Tibial artery (tissue), 4 donors: ENCODE measurements at regions not wholly inside any gene's neighbourhood (a gene's known extent, or its start where the extent isn't known, plus 50 kb on each side); places are given as distances from the start of the nearest gene placed in this dataset.

ENCODE experiments used
- DNase-seq, 2 donors: peaks; one replicate each; pipeline ENCODE4 v3.0.0-alpha.2; 2019
- H3K27ac ChIP-seq, 2 donors: fragments of 200-600 bp; sonication (generic) in 1 of 2; 1 replicate in 1 of 2; 2 replicates in 1 of 2; pipeline ENCODE4 v1.5.1; 2018 to 2019; ENCODE audit warnings: mild to moderate bottlenecking in 1 of 2
- H3K27me3 ChIP-seq, 2 donors: fragments of 200-600 bp; sonication (generic) in 1 of 2; one replicate each; pipeline versions ENCODE4 v1.5.1 to v1.6.0; 2016 to 2019
- H3K36me3 ChIP-seq, 3 donors: fragments of 200-600 bp; sonication (generic) in 2 of 3; one replicate each; pipeline ENCODE4 v1.5.1; 2016 to 2019; ENCODE audit warnings: mild to moderate bottlenecking in 2 of 3
- H3K4me1 ChIP-seq, 4 donors: fragments of 200-600 bp; sonication (generic) in 2 of 4; 1 replicate in 3 of 4; 2 replicates in 1 of 4; pipeline ENCODE4 v1.5.1; 2016 to 2019
- H3K4me3 ChIP-seq, 2 donors: fragments of 200-600 bp; sonication (generic) in 1 of 2; 1 replicate in 1 of 2; 2 replicates in 1 of 2; pipeline ENCODE4 v1.5.1; 2018 to 2019; ENCODE audit warnings: mild to moderate bottlenecking in 2 of 2
- H3K9me3 ChIP-seq, 3 donors: fragments of 200-600 bp; sonication (generic) in 1 of 3; one replicate each; pipeline ENCODE4 v1.5.1; 2016 to 2019
- intact Hi-C: fragments of 100-400 bp; cut with DNase I; formaldehyde crosslinking; loops from one replicate; pipeline ENCODE4 v1.15.0; 2023; ENCODE audit warnings: low total_unique reads
- TF ChIP-seq, protein P1 (sequence below), 2 experiments: fragments of 200-600 bp in 1 of 2; fragments of 450-650 bp in 1 of 2; IDR thresholded peaks; one replicate each; pipeline ENCODE4 v1.5.1; 2017 to 2019; ENCODE audit warnings: antibody characterized with exemption in 2 of 2, mild to moderate bottlenecking in 1 of 2, moderate library complexity in 1 of 2

DNA sequence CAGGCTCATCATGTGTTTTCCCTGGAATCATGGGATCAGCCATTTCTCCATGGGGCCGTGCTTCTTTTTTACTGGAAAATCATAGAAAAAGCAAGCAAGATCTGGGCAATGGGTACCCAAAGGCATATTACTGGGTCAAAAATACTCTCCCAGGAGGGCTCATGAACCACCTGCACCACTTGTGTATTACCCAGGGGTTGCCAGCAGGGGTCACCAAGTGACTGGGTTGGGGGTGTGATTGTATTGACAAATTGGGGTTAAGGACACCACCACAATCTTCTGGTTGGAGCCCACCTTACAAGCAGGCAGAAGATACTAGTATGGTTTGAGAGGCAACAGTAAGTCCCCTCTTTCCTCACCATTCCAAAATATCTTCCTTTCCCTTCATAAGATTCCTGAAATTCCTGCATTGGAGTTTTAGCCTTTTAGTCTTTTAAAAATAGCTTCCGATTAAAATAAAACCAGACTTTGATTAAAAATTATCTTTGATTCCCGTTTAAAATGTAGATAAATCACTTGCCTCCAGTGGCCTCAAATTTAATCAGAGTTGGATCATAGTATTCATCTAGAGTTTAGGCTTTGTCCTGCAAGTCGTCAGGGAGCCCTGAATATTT, 603.3 kb downstream of the KIF4B start:
- Histone ChIP-seq H3K4me3 (no peak overlapping the region), H3K4me1 (no peaks in the 10 kb centered on the region), H3K9me3 (no peaks in the 10 kb centered on the region), H3K27me3 (peaks cover 0 to 2% of the 10 kb centered on the region in 2 donors), H3K36me3 (no peaks in the 10 kb centered on the region), H3K27ac (no peak overlapping the region)
- intact Hi-C loops: loop anchor here (10.0 kb wide), 1 partner anchor 1208 kb away; no protein-coding TSS in a partner anchor
- DNase-seq: peak in 1 of 2 donors; percentile 23
- TF ChIP-seq, protein P1, sequence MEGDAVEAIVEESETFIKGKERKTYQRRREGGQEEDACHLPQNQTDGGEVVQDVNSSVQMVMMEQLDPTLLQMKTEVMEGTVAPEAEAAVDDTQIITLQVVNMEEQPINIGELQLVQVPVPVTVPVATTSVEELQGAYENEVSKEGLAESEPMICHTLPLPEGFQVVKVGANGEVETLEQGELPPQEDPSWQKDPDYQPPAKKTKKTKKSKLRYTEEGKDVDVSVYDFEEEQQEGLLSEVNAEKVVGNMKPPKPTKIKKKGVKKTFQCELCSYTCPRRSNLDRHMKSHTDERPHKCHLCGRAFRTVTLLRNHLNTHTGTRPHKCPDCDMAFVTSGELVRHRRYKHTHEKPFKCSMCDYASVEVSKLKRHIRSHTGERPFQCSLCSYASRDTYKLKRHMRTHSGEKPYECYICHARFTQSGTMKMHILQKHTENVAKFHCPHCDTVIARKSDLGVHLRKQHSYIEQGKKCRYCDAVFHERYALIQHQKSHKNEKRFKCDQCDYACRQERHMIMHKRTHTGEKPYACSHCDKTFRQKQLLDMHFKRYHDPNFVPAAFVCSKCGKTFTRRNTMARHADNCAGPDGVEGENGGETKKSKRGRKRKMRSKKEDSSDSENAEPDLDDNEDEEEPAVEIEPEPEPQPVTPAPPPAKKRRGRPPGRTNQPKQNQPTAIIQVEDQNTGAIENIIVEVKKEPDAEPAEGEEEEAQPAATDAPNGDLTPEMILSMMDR (IDR thresholded peaks at IDR 0.05): peak; percentile 25 to 38

DNA sequence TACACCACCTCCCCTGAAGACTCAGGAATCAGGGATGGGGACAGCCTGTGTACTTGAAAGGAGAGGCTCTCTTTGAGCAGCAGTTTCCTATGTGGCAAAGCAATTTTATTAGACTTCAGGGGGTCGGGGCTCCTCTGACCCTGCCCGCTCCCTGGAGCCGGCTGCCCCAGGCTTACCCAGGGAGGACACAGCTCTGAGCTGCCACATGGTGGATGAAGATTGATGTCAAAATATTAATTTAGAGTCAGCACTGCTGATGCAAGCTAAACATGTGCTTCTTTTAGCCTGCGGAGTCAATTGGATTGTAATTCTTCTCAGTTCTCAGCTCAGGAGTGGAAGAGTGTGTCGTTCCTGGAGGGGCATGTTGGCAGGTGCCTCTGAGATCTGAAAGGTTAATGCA, 606.1 kb downstream of the KIF4B start:
- H3K27me3 ChIP-seq: peaks cover 0 to 2% of the 10 kb centered on the region in 2 donors
- intact Hi-C loops: loop anchor here (10.0 kb wide), 1 partner anchor 1205 kb away; no protein-coding TSS in a partner anchor
- TF ChIP-seq, protein P1 (IDR thresholded peaks at IDR 0.05): no peak
- H3K36me3 ChIP-seq: no peaks in the 10 kb centered on the region
- H3K4me1 ChIP-seq: no peaks in the 10 kb centered on the region
- no peak overlapping the region for H3K27ac ChIP-seq
- H3K4me3 ChIP-seq: no peak overlapping the region
- H3K9me3 ChIP-seq: no peaks in the 10 kb centered on the region
- no peak for DNase-seq

DNA sequence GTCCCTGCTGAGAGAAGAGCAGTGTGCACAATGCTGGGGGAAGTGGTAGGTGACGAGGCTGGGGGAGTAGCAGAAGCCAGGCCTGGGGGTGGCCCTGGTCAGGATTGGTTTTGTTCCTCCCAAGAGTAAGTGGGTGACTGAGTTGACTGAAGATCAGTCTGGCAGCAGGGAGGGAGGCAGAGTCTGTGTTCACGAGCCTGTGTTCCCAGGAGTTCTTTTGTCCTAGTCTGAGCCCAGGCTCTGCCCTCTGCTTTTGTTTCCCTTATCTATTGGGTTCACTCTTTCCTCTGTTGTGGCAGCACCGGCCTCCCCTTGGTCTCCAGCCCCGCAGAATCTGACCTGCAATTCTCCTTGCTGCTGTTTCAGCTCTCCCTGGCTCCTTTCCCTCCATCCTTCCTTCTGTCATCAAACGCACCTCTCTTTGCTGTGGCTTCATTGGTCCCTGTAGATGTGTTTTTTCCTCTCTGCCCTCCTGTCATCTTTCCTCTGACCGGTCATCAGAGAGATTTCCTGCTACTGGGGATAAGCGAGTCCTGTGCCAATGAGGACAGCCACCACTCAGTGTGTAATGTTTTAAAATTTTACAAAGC, 607.4 kb downstream of the KIF4B start:
- Histone ChIP-seq H3K4me3 (no peak overlapping the region), H3K36me3 (no peaks in the 10 kb centered on the region), H3K4me1 (no peaks in the 10 kb centered on the region), H3K9me3 (no peaks in the 10 kb centered on the region), H3K27ac (no peak overlapping the region), H3K27me3 (peaks cover 0 to 2% of the 10 kb centered on the region in 2 donors)
- no peak for DNase-seq
- intact Hi-C loops: no loop called here
- TF ChIP-seq, protein P1 (IDR thresholded peaks at IDR 0.05): no peak

DNA sequence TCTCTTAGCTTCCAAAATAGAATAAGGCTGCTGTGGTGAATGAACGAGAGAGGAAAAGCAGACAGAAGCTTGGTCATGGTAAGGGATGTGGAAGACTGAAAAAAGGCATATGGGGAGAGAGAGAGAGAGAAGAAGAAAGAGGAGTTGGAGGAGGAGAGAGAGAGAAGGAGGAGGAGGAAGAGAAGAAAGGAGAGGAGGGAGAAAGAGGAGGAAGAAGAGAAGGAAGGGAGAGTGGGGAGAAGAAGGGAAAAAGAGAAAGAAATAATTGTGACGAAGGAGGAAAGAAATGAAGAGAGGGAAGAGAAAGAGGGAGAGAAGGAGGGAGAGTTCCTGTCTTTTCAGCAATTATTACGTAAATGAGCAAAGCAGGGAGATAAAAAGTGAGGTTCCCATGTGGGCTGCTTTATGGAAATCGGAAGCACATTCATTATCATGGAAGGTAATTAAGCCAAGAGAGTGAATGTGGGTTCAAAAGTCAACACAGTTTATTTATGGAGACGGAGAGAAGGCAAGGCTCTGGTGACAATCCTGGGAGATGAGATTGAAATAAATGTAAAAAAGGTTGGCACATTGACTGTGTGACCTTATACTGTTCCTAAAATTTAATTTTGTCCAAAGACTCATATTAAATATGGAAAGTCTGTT, 611.2 kb downstream of the KIF4B start:
- Histone ChIP-seq H3K27ac (no peak overlapping the region), H3K27me3 (peaks cover 0 to 2% of the 10 kb centered on the region in 2 donors), H3K9me3 (no peaks in the 10 kb centered on the region), H3K4me1 (no peaks in the 10 kb centered on the region), H3K4me3 (no peak overlapping the region), H3K36me3 (no peaks in the 10 kb centered on the region)
- intact Hi-C loops: no loop called here
- no peak for DNase-seq
- TF ChIP-seq, protein P1 (IDR thresholded peaks at IDR 0.05): no peak

DNA sequence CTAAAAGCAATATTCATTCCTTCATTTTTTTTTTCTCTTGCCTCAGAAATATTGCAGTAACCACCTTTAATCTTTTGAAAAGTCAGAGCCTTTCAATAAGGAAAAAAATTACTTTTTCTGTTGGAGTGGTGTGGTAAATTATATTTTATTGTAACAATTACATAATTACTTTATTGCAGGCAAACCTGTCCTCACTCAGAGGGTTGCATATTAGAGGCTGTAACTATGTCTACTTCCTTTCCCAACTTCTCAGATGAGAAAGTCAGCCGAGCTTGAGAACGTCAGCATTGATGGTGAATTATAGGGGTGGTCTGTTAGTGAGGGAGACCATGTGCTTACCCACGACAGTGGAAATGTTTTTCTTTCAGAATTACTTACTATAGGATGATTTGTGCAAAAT, 611.8 kb downstream of the KIF4B start:
- no peaks in the 10 kb centered on the region for H3K4me1 ChIP-seq
- no peaks in the 10 kb centered on the region for H3K36me3 ChIP-seq
- H3K27me3 ChIP-seq: peaks cover 0 to 2% of the 10 kb centered on the region in 2 donors
- TF ChIP-seq, protein P1 (IDR thresholded peaks at IDR 0.05): no peak
- no peaks in the 10 kb centered on the region for H3K9me3 ChIP-seq
- no peak for DNase-seq
- H3K4me3 ChIP-seq: no peak overlapping the region
- intact Hi-C loops: no loop called here
- no peak overlapping the region for H3K27ac ChIP-seq
